Nephron progenitor cell (in vitro differentiated cells): ENCODE measurements at regions not wholly inside any gene's neighbourhood (a gene's known extent, or its start where the extent isn't known, plus 50 kb on each side); places are given as distances from the start of the nearest gene placed in this dataset.

Source experiments
- DNase-seq: peaks from one replicate; pipeline ENCODE4 v3.0.0; 2021
- H3K27ac Mint-ChIP-seq: 2 replicates; pipeline ENCODE4 v1.8.0; 2021; ENCODE audit warnings: mild to moderate bottlenecking, moderate library complexity, mixed read lengths
- H3K27me3 Mint-ChIP-seq: 2 replicates; pipeline ENCODE4 v1.8.0; 2021; ENCODE audit warnings: mild to moderate bottlenecking, low read depth, mixed read lengths; ENCODE audit not compliant: poor library complexity
- H3K36me3 Mint-ChIP-seq: 2 replicates; pipeline ENCODE4 v1.8.0; 2021; ENCODE audit warnings: low read depth, mixed read lengths
- H3K4me1 Mint-ChIP-seq: 2 replicates; pipeline ENCODE4 v1.8.0; 2021; ENCODE audit warnings: mixed read lengths
- H3K4me3 Mint-ChIP-seq: 2 replicates; pipeline ENCODE4 v1.8.0; 2021; ENCODE audit warnings: mild to moderate bottlenecking, moderate library complexity, mixed read lengths
- H3K9me3 Mint-ChIP-seq: 2 replicates; pipeline ENCODE4 v1.8.0; 2021; ENCODE audit warnings: mild to moderate bottlenecking, moderate library complexity, mixed read lengths
- TF ChIP-seq, protein P1 (sequence below): fragments of 200-600 bp; sonication (generic); IDR thresholded peaks from 2 replicates; pipeline ENCODE4 v1.5.0; 2021; ENCODE audit warnings: antibody characterized with exemption

DNA sequence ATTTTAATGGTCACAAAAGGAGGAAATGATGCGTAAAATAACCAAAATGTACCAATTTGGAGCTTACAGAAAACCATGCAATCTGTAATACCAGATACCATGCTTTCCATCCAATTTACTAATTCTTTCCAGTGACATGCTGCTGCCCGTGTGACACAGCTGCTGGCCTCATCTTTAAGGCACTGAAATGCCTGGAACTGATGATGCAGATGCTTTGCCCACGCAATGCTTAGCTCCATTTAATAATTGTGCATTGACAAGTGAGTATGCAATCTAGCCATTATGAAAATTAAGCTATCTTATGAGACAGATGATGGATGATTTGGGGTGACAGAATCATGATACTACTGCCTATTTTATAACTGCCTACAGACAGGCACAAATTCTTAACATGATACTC lies 169.2 kb upstream of the CTNND2 start:
- Mint-ChIP-seq H3K4me3 (no peak overlapping the region), H3K27me3 (no peaks in the 10 kb centered on the region), H3K36me3 (no peaks in the 10 kb centered on the region), H3K27ac (no peak overlapping the region), H3K9me3 (no peaks in the 10 kb centered on the region), H3K4me1 (peaks cover 6% of the 10 kb centered on the region)
- DNase-seq, result no peak
- TF ChIP-seq, protein P1, sequence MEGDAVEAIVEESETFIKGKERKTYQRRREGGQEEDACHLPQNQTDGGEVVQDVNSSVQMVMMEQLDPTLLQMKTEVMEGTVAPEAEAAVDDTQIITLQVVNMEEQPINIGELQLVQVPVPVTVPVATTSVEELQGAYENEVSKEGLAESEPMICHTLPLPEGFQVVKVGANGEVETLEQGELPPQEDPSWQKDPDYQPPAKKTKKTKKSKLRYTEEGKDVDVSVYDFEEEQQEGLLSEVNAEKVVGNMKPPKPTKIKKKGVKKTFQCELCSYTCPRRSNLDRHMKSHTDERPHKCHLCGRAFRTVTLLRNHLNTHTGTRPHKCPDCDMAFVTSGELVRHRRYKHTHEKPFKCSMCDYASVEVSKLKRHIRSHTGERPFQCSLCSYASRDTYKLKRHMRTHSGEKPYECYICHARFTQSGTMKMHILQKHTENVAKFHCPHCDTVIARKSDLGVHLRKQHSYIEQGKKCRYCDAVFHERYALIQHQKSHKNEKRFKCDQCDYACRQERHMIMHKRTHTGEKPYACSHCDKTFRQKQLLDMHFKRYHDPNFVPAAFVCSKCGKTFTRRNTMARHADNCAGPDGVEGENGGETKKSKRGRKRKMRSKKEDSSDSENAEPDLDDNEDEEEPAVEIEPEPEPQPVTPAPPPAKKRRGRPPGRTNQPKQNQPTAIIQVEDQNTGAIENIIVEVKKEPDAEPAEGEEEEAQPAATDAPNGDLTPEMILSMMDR, result no peak

DNA sequence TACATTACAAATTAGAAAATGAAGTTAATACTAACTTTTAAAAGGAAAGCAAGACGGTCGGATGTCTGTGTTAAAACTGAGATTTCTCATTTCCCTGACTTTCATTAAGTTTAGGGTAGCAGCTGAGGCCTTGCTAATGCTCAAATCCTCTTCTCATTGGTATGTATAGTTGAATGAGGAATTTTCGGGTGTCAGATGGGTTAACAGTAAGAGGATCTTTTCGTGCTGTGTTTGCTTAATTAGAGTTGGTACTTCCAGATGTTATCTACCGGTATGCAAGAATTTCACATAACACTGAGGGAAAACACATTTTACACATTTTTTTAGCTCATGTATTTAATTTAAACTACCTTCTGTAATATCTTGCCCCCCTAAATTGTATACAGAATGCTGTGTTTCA lies 168.2 kb upstream of the CTNND2 start:
- Mint-ChIP-seq H3K9me3 (no peaks in the 10 kb centered on the region), H3K4me3 (no peak overlapping the region), H3K27ac (no peak overlapping the region), H3K36me3 (no peaks in the 10 kb centered on the region), H3K27me3 (no peaks in the 10 kb centered on the region), H3K4me1 (peaks cover 6% of the 10 kb centered on the region)
- no peak for DNase-seq
- TF ChIP-seq, protein P1, result no peak

GRCh38 chr5:12071455-12071854 lies 167.2 kb upstream of the CTNND2 start:
- H3K36me3 Mint-ChIP-seq, result no peaks in the 10 kb centered on the region
- no peak overlapping the region for H3K27ac Mint-ChIP-seq
- no peaks in the 10 kb centered on the region for H3K9me3 Mint-ChIP-seq
- no peak overlapping the region for H3K4me3 Mint-ChIP-seq
- no peak for DNase-seq
- peaks cover 6% of the 10 kb centered on the region for H3K4me1 Mint-ChIP-seq
- TF ChIP-seq, protein P1, result no peak
- H3K27me3 Mint-ChIP-seq, result no peaks in the 10 kb centered on the region

DNA sequence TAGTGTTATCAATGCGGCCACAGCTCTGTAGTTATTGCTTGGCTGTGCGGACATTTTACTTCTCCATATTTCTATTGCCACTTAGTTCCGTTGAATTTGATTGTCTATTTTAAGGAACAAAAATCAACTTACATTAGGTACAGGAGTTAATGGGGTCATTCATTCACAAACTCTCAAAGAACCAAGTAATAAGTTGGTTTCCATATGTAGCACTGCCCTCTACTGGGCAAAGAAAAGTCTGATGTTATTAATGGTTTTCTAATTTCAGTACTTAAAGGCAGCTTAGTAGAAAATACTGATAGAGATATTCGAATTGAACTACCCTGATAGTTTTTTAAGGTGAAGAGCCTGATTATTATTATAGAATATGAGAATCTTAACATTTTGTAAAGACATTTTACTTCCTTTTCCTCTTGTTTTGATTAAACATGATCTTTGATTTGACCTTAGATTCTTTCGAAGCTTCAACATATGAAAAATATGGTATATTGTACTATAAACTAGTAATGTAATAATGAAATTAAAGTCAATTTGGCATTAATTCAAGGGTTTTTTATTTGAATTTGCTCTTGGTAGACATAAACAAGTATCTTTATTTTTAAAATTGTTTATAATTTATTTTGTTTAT lies 119.5 kb upstream of the CTNND2 start:
- Mint-ChIP-seq H3K9me3 (peaks cover 21% of the 10 kb centered on the region), H3K36me3 (no peaks in the 10 kb centered on the region), H3K4me3 (no peak overlapping the region), H3K27ac (no peak overlapping the region), H3K4me1 (no peaks in the 10 kb centered on the region), H3K27me3 (no peaks in the 10 kb centered on the region)
- DNase-seq, result peak; percentile 11
- TF ChIP-seq, protein P1, result peak; percentile 69

GRCh38 chr5:12022444-12022843 lies 118.2 kb upstream of the CTNND2 start:
- Mint-ChIP-seq H3K27ac (no peak overlapping the region), H3K9me3 (peaks cover 9% of the 10 kb centered on the region), H3K4me3 (no peak overlapping the region), H3K36me3 (no peaks in the 10 kb centered on the region), H3K27me3 (no peaks in the 10 kb centered on the region), H3K4me1 (no peaks in the 10 kb centered on the region)
- no peak for DNase-seq
- TF ChIP-seq, protein P1, result no peak

DNA sequence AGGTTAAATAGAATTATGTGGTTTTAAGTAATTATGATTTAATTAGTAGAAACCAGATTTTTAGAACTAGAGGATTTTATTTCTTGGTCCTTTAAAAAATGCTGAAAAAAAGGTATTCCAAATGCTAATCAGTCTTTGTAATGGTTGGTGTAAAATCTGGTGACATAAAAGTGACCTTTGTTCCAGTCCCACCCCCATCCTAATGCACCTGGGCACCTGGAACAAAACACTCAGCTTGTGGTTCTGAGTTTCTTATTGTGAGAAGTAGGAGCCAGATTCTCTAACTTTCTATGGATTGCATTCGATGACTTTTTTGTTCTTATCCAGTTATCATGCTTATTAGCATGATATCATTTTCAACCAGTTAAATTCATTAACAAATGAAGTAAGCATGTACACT lies 115.1 kb upstream of the CTNND2 start:
- TF ChIP-seq, protein P1, result no peak
- H3K4me3 Mint-ChIP-seq, result no peak overlapping the region
- H3K4me1 Mint-ChIP-seq, result peaks cover 5% of the 10 kb centered on the region

More for the DNA sequence above, 115.1 kb upstream of the CTNND2 start:
- no peaks in the 10 kb centered on the region for H3K9me3 Mint-ChIP-seq
- H3K27ac Mint-ChIP-seq, result no peak overlapping the region
- H3K36me3 Mint-ChIP-seq, result no peaks in the 10 kb centered on the region
- H3K27me3 Mint-ChIP-seq, result no peaks in the 10 kb centered on the region
- no peak for DNase-seq
